ENCODE measurements at regions not wholly inside any gene's neighbourhood (a gene's known extent, or its start where the extent isn't known, plus 50 kb on each side); places are given as distances from the start of the nearest gene placed in this dataset.
"Not testable (repeated sequence)": the region's sequence is repeated elsewhere in the genome, so short reads cannot be mapped to it uniquely, and the experiment has no call there.

GRCh38 chr2:137886083-137886831, 78.0 kb upstream of the HNMT start:
- no peak for DNase-seq (ENCODE audit: low spot score)

- peak; percentile 60 for DNase-seq (ENCODE audit: low spot score)
These were observed 75.4 kb upstream of the HNMT start for GRCh38 chr2:137888845-137889244.

- DNase-seq (ENCODE audit: low spot score), result no peak
These were observed 71.5 kb upstream of the HNMT start for GRCh38 chr2:137892739-137893138.

- no peak for DNase-seq (ENCODE audit: low spot score)
These were observed 71.1 kb upstream of the HNMT start for GRCh38 chr2:137893145-137893544.

GRCh38 chr2:137896467-137896866, 67.8 kb upstream of the HNMT start:
- DNase-seq (ENCODE audit: low spot score), result no peak

GRCh38 chr2:137897082-137897481, 67.2 kb upstream of the HNMT start:
- DNase-seq (ENCODE audit: low spot score), result no peak

- DNase-seq (ENCODE audit: low spot score), result no peak
These were observed 63.7 kb upstream of the HNMT start for GRCh38 chr2:137900421-137901141.

- DNase-seq (ENCODE audit: low spot score), result no peak
These were observed 53.6 kb upstream of the HNMT start for GRCh38 chr2:137910641-137911040.

GRCh38 chr2:137912371-137912770, 51.9 kb upstream of the HNMT start:
- no peak for DNase-seq (ENCODE audit: low spot score)

- DNase-seq (ENCODE audit: low spot score), result no peak
These were observed 51.1 kb upstream of the HNMT start for GRCh38 chr2:137913169-137913568.

- not testable (repeated sequence) for DNase-seq (ENCODE audit: low spot score)
These were observed 50.6 kb upstream of the HNMT start for GRCh38 chr2:137913648-137914047.
